Activated CD8-positive, alpha-beta T cell treated with anti-CD3 and anti-CD28 coated beads, Interleukin-2, amount 10 ng/mL, durations not matched to agents 7 days and 5 days (primary cell): ENCODE measurements at regions not wholly inside any gene's neighbourhood (a gene's known extent, or its start where the extent isn't known, plus 50 kb on each side); places are given as distances from the start of the nearest gene placed in this dataset.
A peak's percentile ranks its signal among the peaks of the same experiment; 100 is the strongest.

Experiments
- ATAC-seq: fragments of 150-1000 bp; cut with Tn5 transposase; one replicate; pipeline ENCODE4 v1.10.0; 2021; ENCODE audit warnings: moderate library complexity
- CTCF ChIA-PET: fragments of 350-600 bp; sonication (Branson Sonifier 250); formaldehyde crosslinking; loops from one replicate; lab custom pipeline; 2021; ENCODE audit warnings: antibody characterized with exemption; lab: Charles Lee
- POLR2A ChIA-PET: fragments of 350-600 bp; sonication (Branson Sonifier 250); formaldehyde crosslinking; loops from one replicate; lab custom pipeline; 2021; ENCODE audit warnings: antibody characterized with exemption; lab: Charles Lee
- DNase-seq: peaks from one replicate; pipeline ENCODE4 v3.0.0-alpha.2; 2020
- H3K27ac Mint-ChIP-seq: one replicate; pipeline ENCODE4 v1.8.0; 2021; ENCODE audit warnings: mild to moderate bottlenecking, mixed read lengths
- H3K27me3 Mint-ChIP-seq: one replicate; pipeline ENCODE4 v1.8.0; 2021; ENCODE audit warnings: low read depth, mixed read lengths
- H3K36me3 Mint-ChIP-seq: one replicate; pipeline ENCODE4 v1.8.0; 2021; ENCODE audit warnings: low read depth, mixed read lengths
- H3K4me1 Mint-ChIP-seq: one replicate; pipeline ENCODE4 v1.8.0; 2021; ENCODE audit warnings: low read depth, mixed read lengths
- H3K4me3 Mint-ChIP-seq: one replicate; pipeline ENCODE4 v1.8.0; 2021; ENCODE audit warnings: mild to moderate bottlenecking, mixed read lengths
- H3K9me3 Mint-ChIP-seq: one replicate; pipeline ENCODE4 v1.8.0; 2022; ENCODE audit warnings: mixed read lengths; ENCODE audit not compliant: insufficient read depth

DNA sequence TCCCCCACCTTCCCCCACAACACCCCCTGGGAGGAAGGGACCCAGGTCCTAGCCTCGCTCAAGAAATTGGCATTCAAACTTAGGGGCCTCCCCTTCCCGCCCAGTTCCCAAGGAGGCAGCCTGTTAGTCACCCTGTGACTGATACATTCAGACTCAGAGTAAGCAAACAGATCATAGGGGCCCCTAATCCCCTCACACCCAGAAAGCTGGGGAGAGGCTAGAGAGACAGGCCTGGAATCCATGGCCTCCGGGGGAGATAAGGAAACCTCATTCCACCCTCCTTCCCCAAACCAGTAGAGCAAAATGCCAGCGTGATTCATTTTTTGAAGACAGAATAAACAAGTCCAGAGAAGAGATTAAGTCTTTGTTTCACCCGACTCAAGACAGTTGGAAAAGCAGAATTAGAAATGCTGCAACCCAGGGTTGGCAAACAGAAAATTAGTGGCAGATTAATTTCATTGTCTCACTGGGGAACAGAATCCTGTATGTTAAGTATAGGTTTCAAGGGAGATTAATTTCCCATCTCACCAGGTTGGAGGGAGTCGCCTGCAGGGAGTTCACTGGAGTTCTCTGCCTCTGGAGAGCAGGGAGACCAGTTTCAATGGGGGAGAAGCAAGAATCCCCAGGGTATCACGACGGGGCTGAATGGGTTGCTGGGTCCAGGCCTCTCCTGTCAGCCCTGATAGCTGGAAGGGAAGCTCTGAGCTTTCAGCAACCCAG lies 268.3 kb downstream of the UACA start:
- Mint-ChIP-seq H3K9me3 (no peaks in the 10 kb centered on the region), H3K4me3 (no peak overlapping the region), H3K36me3 (peaks cover 5% of the 10 kb centered on the region), H3K4me1 (peaks cover 69% of the 10 kb centered on the region), H3K27ac (no peak overlapping the region), H3K27me3 (peaks cover 29% of the 10 kb centered on the region)
- ChIA-PET CTCF (no interaction called here), POLR2A (no interaction called here)
- ATAC-seq (no peak), DNase-seq (no peak)

DNA sequence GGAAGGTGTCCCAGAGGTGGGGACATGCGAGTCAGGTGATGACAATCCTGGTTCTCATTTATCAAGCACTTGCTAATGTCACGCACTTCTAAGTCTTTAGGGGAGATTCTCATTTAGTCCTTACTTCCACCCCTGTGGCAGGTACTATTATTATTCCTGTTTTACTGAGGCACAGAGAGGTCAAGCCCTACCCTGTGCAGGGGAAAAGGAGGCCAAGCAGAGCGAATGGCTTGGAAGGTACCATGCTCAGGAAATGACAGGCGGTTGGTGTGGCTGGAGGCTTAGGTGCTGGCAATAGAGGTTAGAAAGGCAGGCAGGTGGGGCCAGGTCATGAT lies 268.9 kb downstream of the UACA start:
- no peak overlapping the region for H3K27ac Mint-ChIP-seq
- ChIA-PET POLR2A (no interaction called here), CTCF (no interaction called here)
- H3K4me3 Mint-ChIP-seq: no peak overlapping the region
- DNase-seq: no peak
- H3K9me3 Mint-ChIP-seq: no peaks in the 10 kb centered on the region
- no peak for ATAC-seq
- H3K4me1 Mint-ChIP-seq: peaks cover 69% of the 10 kb centered on the region
- H3K27me3 Mint-ChIP-seq: peaks cover 30% of the 10 kb centered on the region
- H3K36me3 Mint-ChIP-seq: peaks cover 5% of the 10 kb centered on the region

- Mint-ChIP-seq H3K9me3 (no peaks in the 10 kb centered on the region), H3K4me3 (no peak overlapping the region), H3K27me3 (peaks cover 30% of the 10 kb centered on the region), H3K27ac (peak overlapping the region; percentile 95), H3K36me3 (peaks cover 5% of the 10 kb centered on the region), H3K4me1 (peaks cover 72% of the 10 kb centered on the region)
- ChIA-PET POLR2A (interaction anchor here (1.9 to 2.6 kb wide), 2 partner anchors 11 to 395 kb away, joined by 6 to 14 read pairs; no protein-coding TSS in a partner anchor), CTCF (interaction anchor here (0.7 to 8.7 kb wide), 5 partner anchors 9 to 1018 kb away, joined by 3 to 74 read pairs (median 3); no protein-coding TSS in a partner anchor)
- DNase-seq (no peak), ATAC-seq (no peak)
These were observed 269.4 kb downstream of the UACA start for GRCh38 chr15:70493787-70494516.

DNA sequence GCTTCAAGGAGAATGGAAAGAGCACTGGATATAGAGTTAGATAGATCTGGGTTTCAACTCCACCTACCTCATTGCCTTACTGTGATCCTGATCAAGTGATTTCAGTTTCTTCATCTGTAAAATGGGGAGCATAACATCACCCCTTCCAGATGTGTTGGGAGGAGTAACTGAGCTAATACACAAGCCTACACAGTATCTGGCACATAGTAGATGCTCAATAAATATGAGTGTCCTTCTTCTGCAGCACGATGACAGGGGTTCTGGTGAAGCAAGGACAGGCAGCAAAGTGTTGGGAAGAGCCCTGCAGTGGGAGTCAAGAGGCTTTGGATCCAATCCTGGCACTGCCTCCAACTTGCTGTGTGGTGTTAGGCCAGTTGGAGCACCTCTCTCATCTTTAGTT lies 270.0 kb downstream of the UACA start:
- H3K27ac Mint-ChIP-seq: peak overlapping the region; percentile 95
- peaks cover 77% of the 10 kb centered on the region for H3K4me1 Mint-ChIP-seq
- H3K36me3 Mint-ChIP-seq: peaks cover 5% of the 10 kb centered on the region
- no peaks in the 10 kb centered on the region for H3K9me3 Mint-ChIP-seq
- peak overlapping the region; percentile 75 for H3K4me3 Mint-ChIP-seq
- CTCF ChIA-PET: interaction anchor here (0.7 to 8.7 kb wide), 6 partner anchors 9 to 1017 kb away, joined by 3 to 74 read pairs (median 3); no protein-coding TSS in a partner anchor
- ATAC-seq (peak; percentile 2), DNase-seq (no peak)
- POLR2A ChIA-PET: interaction anchor here (1.9 to 2.6 kb wide), 2 partner anchors 12 to 394 kb away, joined by 6 to 14 read pairs; no protein-coding TSS in a partner anchor
- H3K27me3 Mint-ChIP-seq: peaks cover 32% of the 10 kb centered on the region

GRCh38 chr15:70492240-70493177 lies 270.8 kb downstream of the UACA start:
- H3K4me3 Mint-ChIP-seq: peak overlapping the region; percentile 75
- peaks cover 5% of the 10 kb centered on the region for H3K36me3 Mint-ChIP-seq
- ChIA-PET CTCF (interaction anchor here (0.6 to 14.2 kb wide), 10 partner anchors 10 to 1016 kb away, joined by 3 to 106 read pairs (median 4); no protein-coding TSS in a partner anchor), POLR2A (interaction anchor here (0.7 to 2.6 kb wide), 8 partner anchors 13 to 738 kb away, joined by 3 to 14 read pairs (median 5); partner anchors contain the start of gene TLE3)
- peaks cover 84% of the 10 kb centered on the region for H3K4me1 Mint-ChIP-seq
- peak overlapping the region; percentile 95 for H3K27ac Mint-ChIP-seq
- ATAC-seq (peak; percentile 69), DNase-seq (peak; percentile 95)
- H3K9me3 Mint-ChIP-seq: no peaks in the 10 kb centered on the region
- H3K27me3 Mint-ChIP-seq: peaks cover 32% of the 10 kb centered on the region

DNA sequence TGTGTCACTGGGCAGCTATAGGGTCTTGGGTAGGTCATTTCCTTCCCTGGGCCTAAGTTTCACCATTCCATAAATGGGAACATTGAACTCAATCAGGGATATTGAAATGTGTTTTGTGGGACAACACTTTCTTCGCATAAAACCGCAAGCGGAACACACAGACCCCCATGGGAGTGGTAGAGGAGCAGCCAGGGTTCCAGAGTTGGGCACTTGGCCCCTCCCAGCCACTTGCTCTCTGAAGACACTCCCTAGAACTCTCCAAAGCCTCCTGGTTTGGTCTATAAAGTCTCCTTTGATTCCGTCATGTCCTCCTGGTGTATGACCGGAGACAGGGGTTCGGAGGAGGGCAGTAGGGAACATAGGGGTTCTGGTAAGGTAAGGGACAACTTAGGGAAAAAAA lies 271.7 kb downstream of the UACA start:
- DNase-seq: no peak
- ChIA-PET CTCF (interaction anchor here (0.6 to 14.2 kb wide), 7 partner anchors 11 to 191 kb away, joined by 3 to 106 read pairs (median 7); no protein-coding TSS in a partner anchor), POLR2A (interaction anchor here (1.0 to 2.6 kb wide), 6 partner anchors 12 to 1023 kb away, joined by 3 to 14 read pairs (median 4); no protein-coding TSS in a partner anchor)
- ATAC-seq: no peak
- H3K4me1 Mint-ChIP-seq: peaks cover 87% of the 10 kb centered on the region
- peak overlapping the region; percentile 75 for H3K4me3 Mint-ChIP-seq
- no peaks in the 10 kb centered on the region for H3K9me3 Mint-ChIP-seq
- H3K36me3 Mint-ChIP-seq: peaks cover 5% of the 10 kb centered on the region
- H3K27me3 Mint-ChIP-seq: peaks cover 28% of the 10 kb centered on the region
- peak overlapping the region; percentile 95 for H3K27ac Mint-ChIP-seq

DNA sequence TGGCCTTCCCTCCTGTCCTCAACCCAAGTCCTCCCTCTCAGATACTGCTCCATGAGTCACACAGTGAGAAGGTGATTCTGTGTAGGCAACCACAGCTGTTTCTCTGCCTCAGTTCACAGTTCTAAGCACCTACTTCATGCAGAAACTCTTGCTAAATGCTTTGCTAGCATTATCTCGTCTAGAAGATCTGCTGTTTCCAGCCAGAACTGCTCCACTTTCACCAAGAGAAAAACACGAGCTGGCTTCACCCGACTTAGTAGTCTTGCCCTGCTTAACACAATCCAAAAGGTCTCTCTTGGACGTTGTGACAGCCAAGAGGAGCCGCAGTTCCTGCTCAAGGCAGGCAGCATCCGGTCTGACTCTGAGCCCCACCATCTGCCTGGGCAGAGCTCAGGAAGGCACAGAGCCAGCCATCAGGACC lies 272.1 kb downstream of the UACA start:
- H3K27me3 Mint-ChIP-seq: peaks cover 25% of the 10 kb centered on the region

GRCh38 chr15:70490838-70491155 lies 272.6 kb downstream of the UACA start:
- Mint-ChIP-seq H3K9me3 (no peaks in the 10 kb centered on the region), H3K4me3 (no peak overlapping the region), H3K4me1 (peaks cover 86% of the 10 kb centered on the region), H3K27me3 (peaks cover 25% of the 10 kb centered on the region), H3K27ac (peak overlapping the region; percentile 21), H3K36me3 (peaks cover 5% of the 10 kb centered on the region)
- DNase-seq (no peak), ATAC-seq (no peak)
- ChIA-PET POLR2A (interaction anchor here (1.0 to 1.1 kb wide), 2 partner anchors 37 to 1022 kb away, joined by 3 read pairs; no protein-coding TSS in a partner anchor), CTCF (interaction anchor here (1.1 to 14.2 kb wide), 6 partner anchors 12 to 37 kb away, joined by 4 to 106 read pairs (median 23); no protein-coding TSS in a partner anchor)

More for the DNA sequence above, 272.1 kb downstream of the UACA start:
- H3K36me3 Mint-ChIP-seq: peaks cover 5% of the 10 kb centered on the region
- peaks cover 87% of the 10 kb centered on the region for H3K4me1 Mint-ChIP-seq
- peak overlapping the region; percentile 75 for H3K4me3 Mint-ChIP-seq
- ATAC-seq (no peak), DNase-seq (peak; percentile 49)
- no peaks in the 10 kb centered on the region for H3K9me3 Mint-ChIP-seq
- ChIA-PET POLR2A (interaction anchor here (1.0 to 2.6 kb wide), 5 partner anchors 11 to 1022 kb away, joined by 3 to 14 read pairs (median 6); no protein-coding TSS in a partner anchor), CTCF (interaction anchor here (1.1 to 14.2 kb wide), 5 partner anchors 11 to 25 kb away, joined by 4 to 106 read pairs (median 25); no protein-coding TSS in a partner anchor)
- peak overlapping the region; percentile 18 for H3K27ac Mint-ChIP-seq

- ChIA-PET POLR2A (interaction anchor here (0.9 to 1.1 kb wide), 2 partner anchors 10 to 38 kb away, joined by 3 to 5 read pairs; no protein-coding TSS in a partner anchor), CTCF (interaction anchor here (1.1 to 14.2 kb wide), 6 partner anchors 12 to 38 kb away, joined by 4 to 106 read pairs (median 23); no protein-coding TSS in a partner anchor)
- no peak for ATAC-seq
- no peak for DNase-seq
- Mint-ChIP-seq H3K27ac (no peak overlapping the region), H3K27me3 (peaks cover 26% of the 10 kb centered on the region), H3K36me3 (peaks cover 7% of the 10 kb centered on the region), H3K4me1 (peaks cover 86% of the 10 kb centered on the region), H3K4me3 (no peak overlapping the region), H3K9me3 (no peaks in the 10 kb centered on the region)
These were observed 273.1 kb downstream of the UACA start for GRCh38 chr15:70490148-70490837.
